Right lobe of liver (tissue), 6 donors: ENCODE measurements at regions not wholly inside any gene's neighbourhood (a gene's known extent, or its start where the extent isn't known, plus 50 kb on each side); places are given as distances from the start of the nearest gene placed in this dataset.

Experiments
- ATAC-seq, 4 donors: fragments of 200-7000 bp; cut with Tn5 transposase; one replicate each; pipeline ENCODE4 v1.9.1; 2020; ENCODE audit warnings: mild to moderate bottlenecking in 4 of 4, moderate library complexity in 4 of 4
- DNase-seq, 3 donors: peaks; one replicate each; pipeline ENCODE4 v3.0.0-alpha.2; 2020
- H3K27ac ChIP-seq, 3 donors: fragments of 200-600 bp; one replicate each; pipeline ENCODE4 v1.8.0; 2022
- H3K27me3 ChIP-seq, 2 donors: fragments of 200-600 bp; one replicate each; pipeline ENCODE4 v1.8.0; 2022
- H3K36me3 ChIP-seq, 4 donors: fragments of 200-600 bp; sonication (generic) in 1 of 4; one replicate each; pipeline versions ENCODE4 v1.5.1 to v1.8.0; 2017 to 2022; ENCODE audit warnings: control low read depth in 1 of 4
- H3K4me1 ChIP-seq, 4 donors: fragments of 200-600 bp; sonication (generic) in 1 of 4; one replicate each; pipeline versions ENCODE4 v1.5.1 to v1.8.0; 2017 to 2022; ENCODE audit warnings: control low read depth in 1 of 4
- H3K4me3 ChIP-seq, 3 donors: fragments of 200-600 bp; one replicate each; pipeline ENCODE4 v1.8.0; 2022
- H3K9me3 ChIP-seq, 4 donors: fragments of 200-600 bp; sonication (generic) in 1 of 4; one replicate each; pipeline versions ENCODE4 v1.5.1 to v1.8.0; 2017 to 2022; ENCODE audit warnings: control low read depth in 1 of 4
- CTCF ChIP-seq, 4 donors: fragments of 200-600 bp in 3 of 4; fragments of 450-650 bp in 1 of 4; IDR thresholded peaks; one replicate each; pipeline versions ENCODE4 v1.5.1 to v1.8.0; 2016 to 2022; ENCODE audit warnings: antibody characterized with exemption in 4 of 4, mild to moderate bottlenecking in 2 of 4
- POLR2A ChIP-seq: fragments of 450-650 bp; IDR thresholded peaks from one replicate; pipeline ENCODE4 v1.6.1; 2017; ENCODE audit warnings: antibody characterized with exemption, mild to moderate bottlenecking
- WGBS: methylation state at CpG from one replicate; pipeline ENCODE4 v1.1.6; 2018; ENCODE audit warnings: low coverage, low lambda C conversion rate; ENCODE audit not compliant: insufficient coverage; ENCODE audit errors: missing lambda C conversion rate; 5-methylcytosine and 5-hydroxymethylcytosine counted together
- intact Hi-C, 2 donors: fragments of 100-400 bp; cut with DNase I; formaldehyde crosslinking; loops; one replicate each; pipeline versions ENCODE4 v1.11.2 to v1.14.1; 2022
- donor health status: DM: no; HTN: yes; CAD: no.
- donor health status: DM: no; HTN: no; CAD: no.
- donor health status: DM: no; HTN: no; CAD: no.
- donor health status: DM: no; HTN: yes; CAD: no.
- donor health status: DM: no; HTN: yes; CAD: no.

- 55% methylated on average over 1 of the region's 1 CpG for WGBS
These were observed 339.7 kb downstream of the LNPK start for GRCh38 chr2:175662335-175662734.

GRCh38 chr2:175648577-175649063 is 353.4 kb downstream of the LNPK start:
- Histone ChIP-seq H3K4me1 (no peaks in the 10 kb centered on the region), H3K27ac (no peak overlapping the region), H3K27me3 (no peaks in the 10 kb centered on the region), H3K4me3 (no peak overlapping the region), H3K36me3 (no peaks in the 10 kb centered on the region), H3K9me3 (no peaks in the 10 kb centered on the region)
- ATAC-seq: no peak
- intact Hi-C loops: no loop called here
- no peak for DNase-seq
- 0% methylated on average over 1 of the region's 1 CpG for WGBS
- TF ChIP-seq POLR2A (no peak), CTCF (IDR thresholded peaks at IDR 0.05) (no peak)

More at GRCh38 chr2:175662335-175662734, 339.7 kb downstream of the LNPK start:
- ATAC-seq: no peak
- Histone ChIP-seq H3K4me1 (no peaks in the 10 kb centered on the region), H3K4me3 (no peak overlapping the region), H3K27ac (no peak overlapping the region), H3K9me3 (no peaks in the 10 kb centered on the region), H3K36me3 (no peaks in the 10 kb centered on the region), H3K27me3 (no peaks in the 10 kb centered on the region)
- TF ChIP-seq POLR2A (no peak), CTCF (IDR thresholded peaks at IDR 0.05) (no peak)
- intact Hi-C loops: no loop called here
- no peak for DNase-seq

- Histone ChIP-seq H3K27me3 (no peaks in the 10 kb centered on the region), H3K27ac (no peak overlapping the region), H3K4me3 (no peak overlapping the region), H3K9me3 (no peaks in the 10 kb centered on the region), H3K36me3 (no peaks in the 10 kb centered on the region), H3K4me1 (no peaks in the 10 kb centered on the region)
- DNase-seq (no peak), ATAC-seq (no peak)
- 80% methylated on average over 1 of the region's 2 CpGs for WGBS
- TF ChIP-seq CTCF (IDR thresholded peaks at IDR 0.05) (no peak), POLR2A (no peak)
- intact Hi-C loops: no loop called here
These were observed 355.0 kb downstream of the LNPK start for GRCh38 chr2:175647058-175647457.

- H3K27me3 ChIP-seq: no peaks in the 10 kb centered on the region
- H3K4me3 ChIP-seq: no peak overlapping the region
- TF ChIP-seq POLR2A: no peak
- TF ChIP-seq CTCF (IDR thresholded peaks at IDR 0.05): no peak
- H3K27ac ChIP-seq: no peak overlapping the region
- ATAC-seq: no peak
- H3K36me3 ChIP-seq: no peaks in the 10 kb centered on the region
- intact Hi-C loops: no loop called here
- WGBS: 68% methylated on average over 2 of the region's 2 CpGs
- no peaks in the 10 kb centered on the region for H3K9me3 ChIP-seq
- no peak for DNase-seq
- no peaks in the 10 kb centered on the region for H3K4me1 ChIP-seq
These were observed 361.4 kb downstream of the LNPK start for GRCh38 chr2:175640655-175641054.

GRCh38 chr2:175633227-175633626 is 368.8 kb downstream of the LNPK start:
- no peak overlapping the region for H3K4me3 ChIP-seq
- H3K27me3 ChIP-seq: no peaks in the 10 kb centered on the region
- no peaks in the 10 kb centered on the region for H3K36me3 ChIP-seq
- no peak for DNase-seq
- intact Hi-C loops: no loop called here
- H3K4me1 ChIP-seq: no peaks in the 10 kb centered on the region
- H3K9me3 ChIP-seq: no peaks in the 10 kb centered on the region
- TF ChIP-seq POLR2A (no peak), CTCF (IDR thresholded peaks at IDR 0.05) (no peak)
- ATAC-seq: no peak
- no peak overlapping the region for H3K27ac ChIP-seq
- 31% methylated on average over 2 of the region's 2 CpGs for WGBS
